Keratinocyte (primary cell): ENCODE measurements at regions not wholly inside any gene's neighbourhood (a gene's known extent, or its start where the extent isn't known, plus 50 kb on each side); places are given as distances from the start of the nearest gene placed in this dataset.

Source experiments
- DNase-seq: peaks from one replicate; pipeline ENCODE4 v3.0.0-alpha.2; 2011; ENCODE audit warnings: low read depth, missing footprints, low spot score
- FAIRE-seq: peaks from 2 replicates; lab custom pipeline; 2011; peaks lifted over from hg19 to GRCh38; lab: Jason Lieb, UNC
- H2AFZ ChIP-seq: 2 replicates; pipeline ENCODE4 v1.6.0; 2012; ENCODE audit warnings: low read length, control low read depth, inconsistent platforms; ENCODE audit not compliant: control insufficient read depth
- H3K27ac ChIP-seq: 2 replicates; pipeline ENCODE4 v1.5.1; 2011; ENCODE audit warnings: low read length; ENCODE audit not compliant: control insufficient read depth, insufficient read depth
- H3K27me3 ChIP-seq: 3 replicates; pipeline ENCODE4 v1.6.0; 2011; ENCODE audit warnings: low read length; ENCODE audit not compliant: control insufficient read depth, insufficient read depth; ENCODE audit errors: extremely low read depth
- H3K36me3 ChIP-seq, 2 experiments: 2 replicates in 1 of 2; 3 replicates in 1 of 2; pipeline ENCODE4 v1.5.1; 2011; ENCODE audit warnings: low read length in 2 of 2, mild to moderate bottlenecking in 1 of 2; ENCODE audit not compliant: control insufficient read depth in 2 of 2, insufficient read depth in 2 of 2; ENCODE audit errors: extremely low read depth in 1 of 2
- H3K4me1 ChIP-seq: 3 replicates; pipeline ENCODE4 v1.5.1; 2011; ENCODE audit warnings: low read length; ENCODE audit not compliant: control insufficient read depth, insufficient read depth; ENCODE audit errors: extremely low read depth
- H3K4me2 ChIP-seq: 3 replicates; pipeline ENCODE4 v1.6.0; 2011; ENCODE audit warnings: low read depth, low read length; ENCODE audit not compliant: control insufficient read depth, insufficient read depth; ENCODE audit errors: extremely low read depth
- H3K4me3 ChIP-seq, 3 experiments: fragments of 200-600 bp in 1 of 3; sonication (generic) in 1 of 3; 2 replicates in 2 of 3; 3 replicates in 1 of 3; pipeline ENCODE4 v1.5.1; 2011 to 2016; ENCODE audit warnings: low read length in 3 of 3, mild to moderate bottlenecking in 3 of 3, control low read depth in 2 of 3, inconsistent platforms in 1 of 3, low read depth in 1 of 3, mixed read lengths in 1 of 3, mixed run types in 1 of 3, moderate library complexity in 1 of 3; ENCODE audit not compliant: control insufficient read depth in 2 of 3, insufficient read depth in 2 of 3; ENCODE audit errors: extremely low read depth in 1 of 3
- H3K79me2 ChIP-seq: 2 replicates; pipeline ENCODE4 v1.6.0; 2012; ENCODE audit warnings: low read length; ENCODE audit not compliant: control insufficient read depth, insufficient read depth
- H3K9ac ChIP-seq: 3 replicates; pipeline ENCODE4 v1.6.0; 2011; ENCODE audit warnings: low read length; ENCODE audit not compliant: control insufficient read depth, insufficient read depth; ENCODE audit errors: extremely low read depth
- H3K9me1 ChIP-seq: 3 replicates; pipeline ENCODE4 v1.6.0; 2011; ENCODE audit warnings: low read length; ENCODE audit not compliant: control insufficient read depth, insufficient read depth; ENCODE audit errors: extremely low read depth
- H3K9me3 ChIP-seq: 2 replicates; pipeline ENCODE4 v1.5.1; 2012; ENCODE audit warnings: low read depth, low read length; ENCODE audit not compliant: control insufficient read depth
- H4K20me1 ChIP-seq: 3 replicates; pipeline ENCODE4 v1.6.0; 2011; ENCODE audit warnings: low read length; ENCODE audit not compliant: control insufficient read depth, insufficient read depth; ENCODE audit errors: extremely low read depth
- CTCF ChIP-seq, 3 experiments: IDR thresholded peaks in 1 of 3; conservative IDR thresholded peaks in 1 of 3; optimal IDR thresholded peaks in 1 of 3; 2 replicates in 2 of 3; 3 replicates in 1 of 3; pipeline versions ENCODE3 to v1.5.1; 2011; ENCODE audit warnings: low read length in 3 of 3, mild to moderate bottlenecking in 3 of 3, moderate library complexity in 2 of 3, control low read depth in 1 of 3, inconsistent platforms in 1 of 3; ENCODE audit not compliant: insufficient read depth in 2 of 3; ENCODE audit errors: extremely low read depth in 1 of 3
- EZH2 ChIP-seq: IDR thresholded peaks from one replicate; pipeline ENCODE4 v1.6.1; 2012; ENCODE audit warnings: inconsistent platforms, mild to moderate bottlenecking, low read length, moderate library complexity
- dilution Hi-C: fragments of 300-500 bp; cut with MboI; formaldehyde crosslinking; loops from one replicate; pipeline ENCODE4 v1.7.0; 2020; ENCODE audit warnings: low sequenced_read_pairs; ENCODE audit not compliant: extremely low pct_ligation_motif_present

- FAIRE-seq (no peak), DNase-seq (no peak)
- H3K36me3 ChIP-seq, result no peaks in the 10 kb centered on the region
- no peak overlapping the region for H3K4me2 ChIP-seq
- no peaks in the 10 kb centered on the region for H3K4me1 ChIP-seq
- no peaks in the 10 kb centered on the region for H3K9me3 ChIP-seq
- H3K79me2 ChIP-seq, result no peaks in the 10 kb centered on the region
- no peak overlapping the region for H2AFZ ChIP-seq
- TF ChIP-seq EZH2 (no peak), CTCF (optimal IDR thresholded peaks at IDR 0.05 in 1 of 3, IDR thresholded peaks at IDR 0.05 in 1 of 3, conservative IDR thresholded peaks at IDR 0.05 in 1 of 3; ENCODE audit: extremely low read depth in 1 of 3, insufficient read depth in 2 of 3, low read length in 3 of 3) (no peak)
- no peak overlapping the region for H3K27ac ChIP-seq
- no peak overlapping the region for H3K4me3 ChIP-seq
- H3K27me3 ChIP-seq, result no peaks in the 10 kb centered on the region
- no peaks in the 10 kb centered on the region for H4K20me1 ChIP-seq
- H3K9ac ChIP-seq, result no peak overlapping the region
- no peaks in the 10 kb centered on the region for H3K9me1 ChIP-seq
- dilution Hi-C loops, result no loop called here
Measured at GRCh38 chr4:58113126-58113525, 1002.9 kb upstream of the IGFBP7 start.

- Histone ChIP-seq H3K27ac (no peak overlapping the region), H3K9me1 (no peaks in the 10 kb centered on the region), H3K4me2 (no peak overlapping the region), H3K9ac (no peak overlapping the region), H3K4me3 (no peak overlapping the region), H4K20me1 (no peaks in the 10 kb centered on the region), H3K36me3 (no peaks in the 10 kb centered on the region), H3K27me3 (no peaks in the 10 kb centered on the region), H2AFZ (no peak overlapping the region), H3K79me2 (no peaks in the 10 kb centered on the region), H3K4me1 (no peaks in the 10 kb centered on the region), H3K9me3 (no peaks in the 10 kb centered on the region)
- TF ChIP-seq CTCF (optimal IDR thresholded peaks at IDR 0.05 in 1 of 3, IDR thresholded peaks at IDR 0.05 in 1 of 3, conservative IDR thresholded peaks at IDR 0.05 in 1 of 3; ENCODE audit: extremely low read depth in 1 of 3, insufficient read depth in 2 of 3, low read length in 3 of 3) (no peak), EZH2 (no peak)
- dilution Hi-C loops, result no loop called here
- FAIRE-seq (no peak), DNase-seq (no peak)
Measured at GRCh38 chr4:58111818-58112217, 1001.6 kb upstream of the IGFBP7 start.
